Uterus (tissue), 2 donors: ENCODE measurements at regions not wholly inside any gene's neighbourhood (a gene's known extent, or its start where the extent isn't known, plus 50 kb on each side); places are given as distances from the start of the nearest gene placed in this dataset.

Source experiments
- POLR2A ChIP-seq, 2 donors: fragments of 450-650 bp; IDR thresholded peaks; one replicate each; pipeline ENCODE4 v1.6.1; 2016; ENCODE audit warnings: antibody characterized with exemption in 2 of 2, mild to moderate bottlenecking in 1 of 2, moderate library complexity in 1 of 2
- TF ChIP-seq, protein P1 (sequence below), 4 experiments: fragments of 200-600 bp in 2 of 4; fragments of 450-650 bp in 2 of 4; sonication (generic) in 2 of 4; IDR thresholded peaks; one replicate each; pipeline ENCODE4 v1.5.1; 2016 to 2019; ENCODE audit warnings: antibody characterized with exemption in 4 of 4, mild to moderate bottlenecking in 2 of 4, moderate library complexity in 1 of 4

DNA sequence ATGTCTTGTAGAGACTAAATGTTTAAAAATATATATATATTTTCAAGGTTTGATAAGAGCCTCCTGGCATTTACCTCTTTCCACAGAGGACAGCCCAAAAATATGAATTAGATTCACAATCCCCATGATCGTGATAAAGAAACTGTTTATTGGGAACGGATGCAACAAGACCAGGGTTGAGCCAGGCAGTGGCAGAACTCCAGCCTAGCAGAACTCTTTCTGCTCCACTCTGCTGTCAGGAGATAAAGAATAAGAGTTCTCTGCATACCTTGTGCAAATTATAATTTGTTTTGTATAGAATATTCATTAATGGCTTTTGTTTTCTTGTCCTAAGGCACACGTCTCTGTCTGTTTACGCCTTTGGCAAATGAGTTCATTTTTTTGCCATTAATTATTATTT lies 472.2 kb downstream of the TUSC1 start:
- TF ChIP-seq, protein P1, sequence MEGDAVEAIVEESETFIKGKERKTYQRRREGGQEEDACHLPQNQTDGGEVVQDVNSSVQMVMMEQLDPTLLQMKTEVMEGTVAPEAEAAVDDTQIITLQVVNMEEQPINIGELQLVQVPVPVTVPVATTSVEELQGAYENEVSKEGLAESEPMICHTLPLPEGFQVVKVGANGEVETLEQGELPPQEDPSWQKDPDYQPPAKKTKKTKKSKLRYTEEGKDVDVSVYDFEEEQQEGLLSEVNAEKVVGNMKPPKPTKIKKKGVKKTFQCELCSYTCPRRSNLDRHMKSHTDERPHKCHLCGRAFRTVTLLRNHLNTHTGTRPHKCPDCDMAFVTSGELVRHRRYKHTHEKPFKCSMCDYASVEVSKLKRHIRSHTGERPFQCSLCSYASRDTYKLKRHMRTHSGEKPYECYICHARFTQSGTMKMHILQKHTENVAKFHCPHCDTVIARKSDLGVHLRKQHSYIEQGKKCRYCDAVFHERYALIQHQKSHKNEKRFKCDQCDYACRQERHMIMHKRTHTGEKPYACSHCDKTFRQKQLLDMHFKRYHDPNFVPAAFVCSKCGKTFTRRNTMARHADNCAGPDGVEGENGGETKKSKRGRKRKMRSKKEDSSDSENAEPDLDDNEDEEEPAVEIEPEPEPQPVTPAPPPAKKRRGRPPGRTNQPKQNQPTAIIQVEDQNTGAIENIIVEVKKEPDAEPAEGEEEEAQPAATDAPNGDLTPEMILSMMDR (IDR thresholded peaks at IDR 0.05), result no peak
- no peak for TF ChIP-seq POLR2A (IDR thresholded peaks at IDR 0.05)
